Omental fat pad (tissue), 3 donors: ENCODE measurements at regions not wholly inside any gene's neighbourhood (a gene's known extent, or its start where the extent isn't known, plus 50 kb on each side); places are given as distances from the start of the nearest gene placed in this dataset.

Experiments
- ATAC-seq: fragments of 150-250 bp; one replicate; pipeline ENCODE4 v1.9.1; 2016; ENCODE audit warnings: mild to moderate bottlenecking, moderate library complexity; ENCODE audit not compliant: low FRiP score
- DNase-seq: peaks from one replicate; pipeline ENCODE4 v3.0.0-alpha.2; 2019; ENCODE audit warnings: low spot score
- TF ChIP-seq, protein P1 (sequence below), 3 donors: fragments of 450-650 bp; IDR thresholded peaks; one replicate each; pipeline ENCODE4 v1.5.1; 2016 to 2017; ENCODE audit warnings: antibody characterized with exemption in 3 of 3, mild to moderate bottlenecking in 3 of 3, moderate library complexity in 2 of 3

DNA sequence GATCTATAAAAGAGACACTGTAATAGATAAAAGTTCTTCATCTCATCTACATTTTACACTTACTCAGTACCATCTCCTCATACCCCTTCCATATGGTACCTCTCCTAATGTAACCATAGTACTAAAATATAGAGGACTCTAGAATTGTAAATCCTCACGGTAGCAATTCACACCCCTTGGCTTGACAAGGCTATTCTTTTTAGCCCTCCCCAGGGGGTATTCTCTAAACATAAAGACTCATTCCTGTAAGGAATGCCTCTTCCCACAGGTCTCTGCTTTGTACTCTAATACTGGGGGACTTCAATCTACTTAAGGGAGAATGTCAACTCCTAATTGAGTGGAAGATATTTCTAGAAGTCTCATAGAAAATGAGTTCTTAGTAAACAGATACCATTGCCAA is 85.9 kb downstream of the VIP start:
- TF ChIP-seq, protein P1, sequence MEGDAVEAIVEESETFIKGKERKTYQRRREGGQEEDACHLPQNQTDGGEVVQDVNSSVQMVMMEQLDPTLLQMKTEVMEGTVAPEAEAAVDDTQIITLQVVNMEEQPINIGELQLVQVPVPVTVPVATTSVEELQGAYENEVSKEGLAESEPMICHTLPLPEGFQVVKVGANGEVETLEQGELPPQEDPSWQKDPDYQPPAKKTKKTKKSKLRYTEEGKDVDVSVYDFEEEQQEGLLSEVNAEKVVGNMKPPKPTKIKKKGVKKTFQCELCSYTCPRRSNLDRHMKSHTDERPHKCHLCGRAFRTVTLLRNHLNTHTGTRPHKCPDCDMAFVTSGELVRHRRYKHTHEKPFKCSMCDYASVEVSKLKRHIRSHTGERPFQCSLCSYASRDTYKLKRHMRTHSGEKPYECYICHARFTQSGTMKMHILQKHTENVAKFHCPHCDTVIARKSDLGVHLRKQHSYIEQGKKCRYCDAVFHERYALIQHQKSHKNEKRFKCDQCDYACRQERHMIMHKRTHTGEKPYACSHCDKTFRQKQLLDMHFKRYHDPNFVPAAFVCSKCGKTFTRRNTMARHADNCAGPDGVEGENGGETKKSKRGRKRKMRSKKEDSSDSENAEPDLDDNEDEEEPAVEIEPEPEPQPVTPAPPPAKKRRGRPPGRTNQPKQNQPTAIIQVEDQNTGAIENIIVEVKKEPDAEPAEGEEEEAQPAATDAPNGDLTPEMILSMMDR (IDR thresholded peaks at IDR 0.05): no peak
- DNase-seq (no peak), ATAC-seq (no peak)

DNA sequence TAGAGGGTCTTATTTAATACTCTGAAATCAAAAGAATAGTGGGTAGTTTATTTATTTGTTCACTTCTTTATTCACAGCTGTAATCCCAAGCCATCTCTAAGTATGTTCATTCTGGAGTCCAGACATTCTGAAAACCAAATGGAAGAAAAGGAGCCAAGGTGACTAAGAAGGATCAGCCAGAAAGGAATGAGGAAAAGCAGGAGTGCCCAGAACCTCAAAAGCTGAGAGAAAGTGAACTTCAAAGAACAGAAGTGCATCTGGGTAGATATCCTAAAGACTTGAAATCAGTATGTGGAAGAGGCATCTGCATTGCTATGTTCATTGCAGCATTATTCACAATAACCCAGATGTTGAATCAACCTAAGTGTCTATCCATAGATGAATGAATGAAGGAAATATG is 94.8 kb downstream of the VIP start:
- ATAC-seq: no peak
- DNase-seq: no peak
- TF ChIP-seq, protein P1 (IDR thresholded peaks at IDR 0.05): no peak

DNA sequence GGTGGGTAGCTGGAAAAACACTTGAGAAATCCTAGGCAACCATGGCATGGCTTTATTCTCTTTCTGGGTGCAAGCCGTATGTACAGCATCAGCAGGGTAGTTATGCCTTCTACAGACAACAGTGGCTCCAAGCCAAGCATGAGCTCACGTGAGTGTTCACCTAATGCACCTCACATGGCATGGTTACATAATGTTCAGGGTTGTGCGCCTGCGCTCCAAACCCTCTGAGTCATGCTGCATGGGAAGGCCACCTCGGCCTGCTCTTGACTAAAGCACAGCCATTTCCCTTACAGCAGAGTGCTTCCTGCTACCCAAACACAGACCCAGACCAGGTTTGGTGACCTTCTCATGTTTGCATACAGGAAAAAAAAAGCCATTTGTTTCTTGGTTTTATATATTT is 96.2 kb downstream of the VIP start:
- DNase-seq (no peak), ATAC-seq (no peak)
- TF ChIP-seq, protein P1 (IDR thresholded peaks at IDR 0.05): no peak

DNA sequence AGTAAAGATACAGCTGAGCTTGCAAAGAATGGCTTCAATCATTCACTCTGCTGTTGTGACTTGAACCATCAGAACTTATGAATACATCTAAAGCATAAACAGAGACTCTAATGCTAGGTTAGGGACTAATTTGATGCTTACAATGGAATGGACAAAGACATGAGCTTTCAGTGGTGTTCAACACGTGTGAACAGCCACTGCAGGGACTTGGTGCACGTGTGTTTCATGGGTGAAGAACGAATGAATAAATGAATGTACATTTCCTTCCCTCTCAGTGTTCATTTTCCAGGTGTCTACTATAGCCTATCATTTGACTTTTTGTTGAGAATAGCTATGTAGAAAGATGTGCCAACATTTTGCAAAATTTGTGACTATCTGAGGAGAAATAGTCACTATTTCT is 98.3 kb downstream of the VIP start:
- no peak for DNase-seq
- no peak for ATAC-seq
- TF ChIP-seq, protein P1 (IDR thresholded peaks at IDR 0.05): no peak

DNA sequence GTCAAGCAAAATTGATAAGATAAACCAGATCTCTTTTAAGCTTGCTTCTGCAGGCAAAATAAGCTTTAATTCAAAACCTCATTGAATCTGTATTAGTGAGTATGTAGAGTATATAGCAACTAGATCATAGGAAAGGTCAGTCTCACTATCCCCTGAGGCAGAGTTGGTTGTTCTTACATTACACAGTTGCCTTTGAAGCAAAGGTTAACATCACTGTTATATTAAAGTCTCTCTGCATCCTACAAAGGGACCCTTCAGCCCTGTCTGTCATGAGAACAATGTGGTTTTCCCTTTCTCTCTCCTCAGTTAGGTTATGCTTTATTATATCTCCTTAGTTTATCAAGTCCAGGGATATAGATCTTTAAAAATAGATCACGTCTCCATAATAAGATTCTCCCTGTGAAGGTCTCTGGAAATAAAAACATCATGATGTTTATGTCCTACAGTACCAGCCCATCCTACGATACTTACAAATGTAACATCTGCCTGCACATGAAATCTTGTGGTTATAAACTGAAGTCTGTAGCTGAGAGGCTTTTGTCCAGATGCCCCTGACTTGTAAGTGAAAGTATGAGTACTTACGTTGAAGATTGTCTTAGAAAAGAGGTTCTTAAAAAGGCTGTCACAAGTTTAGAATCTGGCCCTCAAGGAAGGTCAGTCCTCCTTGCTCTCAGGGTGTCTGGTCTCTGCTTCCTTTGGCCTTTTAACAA is 103.6 kb downstream of the VIP start:
- TF ChIP-seq, protein P1 (IDR thresholded peaks at IDR 0.05): no peak
- ATAC-seq (no peak), DNase-seq (no peak)

DNA sequence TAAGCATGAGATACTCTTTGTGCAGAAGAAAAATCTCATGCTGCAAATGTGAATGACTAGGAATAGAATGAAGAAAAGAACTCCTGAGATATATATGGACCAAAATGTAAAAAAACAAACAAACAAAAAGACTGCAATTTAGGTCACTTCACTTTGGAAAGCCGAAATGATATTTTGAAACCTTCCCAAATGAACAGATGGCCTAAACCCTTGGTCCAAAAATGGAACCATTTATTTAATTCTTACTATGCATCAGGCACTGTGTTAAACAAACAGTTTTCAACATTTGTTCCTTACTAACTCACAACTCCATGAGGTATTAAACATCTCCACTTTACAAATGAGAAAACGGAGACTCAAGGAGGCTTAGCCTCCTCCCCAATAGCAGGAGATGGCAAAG is 107.5 kb downstream of the VIP start:
- TF ChIP-seq, protein P1 (IDR thresholded peaks at IDR 0.05): no peak
- no peak for ATAC-seq
- DNase-seq: no peak

DNA sequence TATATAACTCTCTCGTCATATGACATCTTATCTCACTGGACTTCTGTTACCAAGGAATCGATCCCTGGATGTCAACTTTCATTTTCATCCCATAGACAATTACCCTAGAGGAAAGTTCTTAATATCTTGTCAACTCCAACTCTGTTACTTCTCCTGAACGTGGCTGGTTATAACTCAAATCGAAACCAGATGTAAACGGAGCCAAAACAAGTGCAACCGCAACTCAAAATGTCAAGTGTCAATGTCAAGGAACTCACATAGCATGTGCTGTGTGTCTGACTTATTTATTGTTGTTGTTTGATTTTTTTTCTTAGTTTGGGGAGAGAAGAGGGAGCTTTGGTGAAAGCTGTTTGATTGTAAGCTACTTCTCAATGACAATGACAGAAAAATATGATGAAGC is 108.6 kb downstream of the VIP start:
- TF ChIP-seq, protein P1 (IDR thresholded peaks at IDR 0.05): no peak

More for the DNA sequence above, 108.6 kb downstream of the VIP start:
- ATAC-seq: no peak
- DNase-seq: no peak
